ENCODE measurements at regions not wholly inside any gene's neighbourhood (a gene's known extent, or its start where the extent isn't known, plus 50 kb on each side); places are given as distances from the start of the nearest gene placed in this dataset.

DNA sequence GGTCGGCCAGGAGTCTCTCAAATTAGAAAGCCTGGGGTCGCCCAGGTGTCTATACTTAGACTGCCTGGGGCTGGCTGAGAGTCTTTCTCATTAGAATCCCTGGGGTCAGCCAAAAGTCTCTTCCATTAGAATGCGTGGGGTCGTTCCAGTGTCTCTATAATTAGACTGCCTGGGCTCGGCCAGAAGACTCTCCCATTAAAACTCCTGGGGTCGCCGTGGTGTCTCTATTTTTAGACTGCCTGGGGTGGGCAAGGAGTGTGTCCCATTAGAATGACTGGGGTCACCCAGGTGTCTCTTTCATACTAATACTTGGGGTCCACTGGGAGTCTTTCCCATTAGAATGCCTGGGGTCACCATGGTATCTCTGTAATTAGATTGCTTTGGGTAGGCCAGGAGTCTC is 2227.7 kb downstream of the TP53TG3F start:
- no peak for TF ChIP-seq FOXA1 (IDR thresholded peaks at IDR 0.05)
- no peak for TF ChIP-seq NFRKB (IDR thresholded peaks at IDR 0.05)

Measured in HEK293T (cell line).